Stimulated activated naive CD8-positive, alpha-beta T cell treated with anti-CD3 and anti-CD28 coated beads, Interleukin-15, Interleukin-2, amounts not matched to agents 100 U/mL and 50 U/mL, for 24 hours (primary cell): ENCODE measurements at regions not wholly inside any gene's neighbourhood (a gene's known extent, or its start where the extent isn't known, plus 50 kb on each side); places are given as distances from the start of the nearest gene placed in this dataset.
"Not testable (repeated sequence)": the region's sequence is repeated elsewhere in the genome, so short reads cannot be mapped to it uniquely, and the experiment has no call there.

Source experiments
- ATAC-seq: fragments of 150-1000 bp; cut with Tn5 transposase; one replicate; pipeline ENCODE4 v1.10.0; 2021
- DNase-seq: peaks from one replicate; pipeline ENCODE4 v3.0.0; 2021

GRCh38 chr22:48425091-48425506 is 1402.6 kb downstream of the BRD1 start:
- ATAC-seq (no peak), DNase-seq (no peak)

- ATAC-seq (no peak), DNase-seq (no peak)
These were observed 1403.0 kb downstream of the BRD1 start for GRCh38 chr22:48424661-48425060.

GRCh38 chr22:48424201-48424627 is 1403.5 kb downstream of the BRD1 start:
- DNase-seq (no peak), ATAC-seq (no peak)

GRCh38 chr22:48423481-48423911 is 1404.2 kb downstream of the BRD1 start:
- ATAC-seq (no peak), DNase-seq (no peak)

GRCh38 chr22:48422900-48423480 is 1404.7 kb downstream of the BRD1 start:
- ATAC-seq (no peak), DNase-seq (no peak)

GRCh38 chr22:48418831-48419230 is 1408.8 kb downstream of the BRD1 start:
- ATAC-seq = no peak
- DNase-seq = no peak

- DNase-seq (no peak), ATAC-seq (no peak)
These were observed 1410.2 kb downstream of the BRD1 start for GRCh38 chr22:48417225-48418070.

- no peak for ATAC-seq
These were observed 1411.1 kb downstream of the BRD1 start for GRCh38 chr22:48416396-48417224.

GRCh38 chr22:48415520-48415919 is 1412.2 kb downstream of the BRD1 start:
- DNase-seq = no peak
- ATAC-seq = no peak

More at GRCh38 chr22:48416396-48417224, 1411.1 kb downstream of the BRD1 start:
- DNase-seq = no peak

- DNase-seq (no peak), ATAC-seq (no peak)
These were observed 1413.0 kb downstream of the BRD1 start for GRCh38 chr22:48414651-48415050.

GRCh38 chr22:48412931-48413330 is 1414.7 kb downstream of the BRD1 start:
- ATAC-seq, DNase-seq: not testable (repeated sequence)

GRCh38 chr22:48410536-48410935 is 1417.1 kb downstream of the BRD1 start:
- DNase-seq = no peak
- ATAC-seq = no peak

GRCh38 chr22:48407256-48407955 is 1420.3 kb downstream of the BRD1 start:
- DNase-seq (no peak), ATAC-seq (no peak)

GRCh38 chr22:48406161-48406560 is 1421.5 kb downstream of the BRD1 start:
- DNase-seq (no peak), ATAC-seq (no peak)

GRCh38 chr22:48405741-48406140 is 1421.9 kb downstream of the BRD1 start:
- ATAC-seq (no peak), DNase-seq (no peak)

- ATAC-seq (no peak), DNase-seq (no peak)
These were observed 1422.7 kb downstream of the BRD1 start for GRCh38 chr22:48404801-48405447.

GRCh38 chr22:48403521-48404403 is 1423.9 kb downstream of the BRD1 start:
- DNase-seq (no peak), ATAC-seq (no peak)

GRCh38 chr22:48402591-48403031 is 1425.1 kb downstream of the BRD1 start:
- DNase-seq (no peak), ATAC-seq (no peak)

- not testable (repeated sequence) for ATAC-seq, DNase-seq
These were observed 1426.2 kb downstream of the BRD1 start for GRCh38 chr22:48401523-48401922.

- no peak for ATAC-seq
- no peak for DNase-seq
These were observed 1429.3 kb downstream of the BRD1 start for GRCh38 chr22:48398181-48398905.
